Right lung (tissue), 2 donors: ENCODE measurements at regions not wholly inside any gene's neighbourhood (a gene's known extent, or its start where the extent isn't known, plus 50 kb on each side); places are given as distances from the start of the nearest gene placed in this dataset.
"Not testable (repeated sequence)": the region's sequence is repeated elsewhere in the genome, so short reads cannot be mapped to it uniquely, and the experiment has no call there.

Source experiments
- DNase-seq, 2 donors: peaks; one replicate each; pipeline ENCODE4 v3.0.0-alpha.2; 2013

GRCh38 chr12:27863839-27864238 lies 83.8 kb upstream of the MANSC4 start:
- no peak for DNase-seq

- peak; percentile 81 to 85 for DNase-seq
Measured at GRCh38 chr12:27861428-27862167, 81.6 kb upstream of the MANSC4 start.

- DNase-seq, result no peak
Measured at GRCh38 chr12:27859648-27860047, 79.6 kb upstream of the MANSC4 start.

GRCh38 chr12:27857006-27857405 lies 77.0 kb upstream of the MANSC4 start:
- not testable (repeated sequence) for DNase-seq

GRCh38 chr12:27852742-27853141 lies 72.7 kb upstream of the MANSC4 start:
- no peak for DNase-seq
